Psoas muscle (tissue), 7 donors: ENCODE measurements at regions not wholly inside any gene's neighbourhood (a gene's known extent, or its start where the extent isn't known, plus 50 kb on each side); places are given as distances from the start of the nearest gene placed in this dataset.

ENCODE experiments used
- ATAC-seq, 4 donors: fragments of 200-7000 bp; cut with Tn5 transposase; one replicate each; pipeline ENCODE4 v1.9.1; 2020; ENCODE audit warnings: moderate library complexity in 3 of 4, mild to moderate bottlenecking in 2 of 4
- DNase-seq, 2 donors: peaks; one replicate each; pipeline ENCODE4 v3.0.0-alpha.2; 2020
- H3K27ac ChIP-seq: fragments of 200-600 bp; one replicate; pipeline ENCODE4 v1.8.0; 2022
- H3K27me3 ChIP-seq, 3 donors: fragments of 200-600 bp in 1 of 3; one replicate each; pipeline versions ENCODE4 v1.6.1 to v1.8.0; 2013 to 2022; ENCODE audit warnings: low read length in 2 of 3, mild to moderate bottlenecking in 2 of 3, moderate library complexity in 1 of 3; ENCODE audit not compliant: insufficient read depth in 3 of 3
- H3K36me3 ChIP-seq, 2 donors: fragments of 200-600 bp in 1 of 2; one replicate each; pipeline versions ENCODE4 v1.6.1 to v1.8.0; 2013 to 2022; ENCODE audit warnings: low read depth in 1 of 2, mild to moderate bottlenecking in 1 of 2, moderate library complexity in 1 of 2; ENCODE audit not compliant: insufficient read depth in 1 of 2
- H3K4me1 ChIP-seq: fragments of 200-600 bp; one replicate; pipeline ENCODE4 v1.8.0; 2022
- H3K4me3 ChIP-seq: fragments of 200-600 bp; one replicate; pipeline ENCODE4 v1.8.0; 2022; ENCODE audit warnings: mild to moderate bottlenecking
- H3K9me3 ChIP-seq: fragments of 200-600 bp; one replicate; pipeline ENCODE4 v1.8.0; 2022
- WGBS, 3 donors: extraction: QIAGEN DNeasy Blood & Tissue Kit; methylation state at CpG; one replicate each; pipeline versions ENCODE4 v1.1.6 to v1.1.7; 2013; 5-methylcytosine and 5-hydroxymethylcytosine counted together
- intact Hi-C, 2 donors: fragments of 100-400 bp; cut with DNase I; formaldehyde crosslinking; loops; one replicate each; pipeline versions ENCODE4 v1.11.0 to v1.14.2; 2022
- TF ChIP-seq, protein P1 (sequence below): fragments of 200-600 bp; IDR thresholded peaks from one replicate; pipeline ENCODE4 v1.8.0; 2022; ENCODE audit warnings: antibody characterized with exemption
- donor health status: healthy with polysubstance abuse.
- donor health status: DM: no; HTN: no; CAD: no; lungs with moderate emphysema.
- donor health status: Bipolar disorder and iron deficiency.
- donor health status: healthy.
- donor health status: DM: yes; HTN: yes; CAD: no.
- donor health status: DM: no; HTN: no; CAD: no.
- donor health status: DM: yes; HTN: yes; CAD: no.

DNA sequence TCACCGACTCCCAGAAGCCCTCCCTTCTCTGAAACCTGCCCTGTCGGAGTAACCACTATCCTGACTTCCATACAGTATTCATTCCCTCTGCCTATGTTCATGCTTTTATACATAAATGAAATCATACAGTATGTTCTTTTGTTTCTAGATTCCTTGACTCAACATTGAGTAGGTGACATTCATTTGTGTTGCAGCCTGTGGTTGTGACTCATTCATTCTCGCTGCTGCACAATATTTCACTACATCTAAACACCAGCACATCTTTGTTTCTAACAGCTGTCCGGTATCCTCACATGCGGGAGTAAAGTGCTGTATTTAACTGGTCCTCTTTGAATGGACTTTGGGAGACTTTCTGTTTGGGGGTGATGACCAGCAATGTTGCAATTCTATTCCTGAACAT, 135.0 kb upstream of the FOXF1 start:
- Histone ChIP-seq H3K4me1 (no peaks in the 10 kb centered on the region), H3K36me3 (no peaks in the 10 kb centered on the region), H3K9me3 (peaks cover 5% of the 10 kb centered on the region), H3K27me3 (peaks cover 0 to 7% (median 5%) of the 10 kb centered on the region in 3 donors), H3K4me3 (no peak overlapping the region), H3K27ac (no peak overlapping the region)
- ATAC-seq: no peak
- intact Hi-C loops: no loop called here
- TF ChIP-seq, protein P1, sequence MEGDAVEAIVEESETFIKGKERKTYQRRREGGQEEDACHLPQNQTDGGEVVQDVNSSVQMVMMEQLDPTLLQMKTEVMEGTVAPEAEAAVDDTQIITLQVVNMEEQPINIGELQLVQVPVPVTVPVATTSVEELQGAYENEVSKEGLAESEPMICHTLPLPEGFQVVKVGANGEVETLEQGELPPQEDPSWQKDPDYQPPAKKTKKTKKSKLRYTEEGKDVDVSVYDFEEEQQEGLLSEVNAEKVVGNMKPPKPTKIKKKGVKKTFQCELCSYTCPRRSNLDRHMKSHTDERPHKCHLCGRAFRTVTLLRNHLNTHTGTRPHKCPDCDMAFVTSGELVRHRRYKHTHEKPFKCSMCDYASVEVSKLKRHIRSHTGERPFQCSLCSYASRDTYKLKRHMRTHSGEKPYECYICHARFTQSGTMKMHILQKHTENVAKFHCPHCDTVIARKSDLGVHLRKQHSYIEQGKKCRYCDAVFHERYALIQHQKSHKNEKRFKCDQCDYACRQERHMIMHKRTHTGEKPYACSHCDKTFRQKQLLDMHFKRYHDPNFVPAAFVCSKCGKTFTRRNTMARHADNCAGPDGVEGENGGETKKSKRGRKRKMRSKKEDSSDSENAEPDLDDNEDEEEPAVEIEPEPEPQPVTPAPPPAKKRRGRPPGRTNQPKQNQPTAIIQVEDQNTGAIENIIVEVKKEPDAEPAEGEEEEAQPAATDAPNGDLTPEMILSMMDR: no peak
- no peak for DNase-seq
- WGBS, 3 donors: 80 to 86% (median 81%) methylated on average over 5 of the region's 5 CpGs

DNA sequence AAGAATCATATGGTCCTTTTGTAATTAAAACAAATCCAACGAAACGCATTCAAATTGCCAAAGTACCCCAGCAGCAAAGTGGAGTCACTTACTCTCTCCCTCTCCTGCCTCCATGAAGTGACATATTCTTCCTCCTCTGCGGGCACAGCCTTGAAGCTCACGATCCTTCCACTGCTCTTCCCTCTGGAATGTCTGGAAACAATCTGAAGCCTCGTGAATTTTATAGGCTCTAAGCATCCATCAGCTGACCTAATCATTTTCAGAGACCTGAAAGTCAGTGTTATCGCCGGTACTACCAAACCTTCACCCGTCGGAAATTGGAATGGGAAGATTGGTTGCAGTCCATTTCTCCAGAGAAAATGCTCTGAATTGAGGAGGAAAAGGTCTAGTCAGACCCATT, 134.5 kb upstream of the FOXF1 start:
- Histone ChIP-seq H3K4me3 (no peak overlapping the region), H3K27me3 (peaks cover 0 to 7% (median 5%) of the 10 kb centered on the region in 3 donors), H3K27ac (no peak overlapping the region), H3K9me3 (peaks cover 5% of the 10 kb centered on the region), H3K36me3 (no peaks in the 10 kb centered on the region), H3K4me1 (no peaks in the 10 kb centered on the region)
- TF ChIP-seq, protein P1: no peak
- intact Hi-C loops: no loop called here
- ATAC-seq: no peak
- 61 to 71% (median 71%) methylated on average over 9 of the region's 9 CpGs for WGBS, 3 donors
- DNase-seq: no peak

- Histone ChIP-seq H3K4me1 (no peaks in the 10 kb centered on the region), H3K4me3 (no peak overlapping the region), H3K27ac (no peak overlapping the region), H3K36me3 (no peaks in the 10 kb centered on the region), H3K9me3 (peaks cover 5% of the 10 kb centered on the region), H3K27me3 (peaks cover 0 to 9% (median 7%) of the 10 kb centered on the region in 3 donors)
- ATAC-seq (no peak), DNase-seq (no peak)
- TF ChIP-seq, protein P1: no peak
- 80 to 82% (median 80%) methylated on average over 4 of the region's 4 CpGs for WGBS, 3 donors
- intact Hi-C loops: no loop called here
These were observed 133.5 kb upstream of the FOXF1 start for GRCh38 chr16:86376837-86377236.

DNA sequence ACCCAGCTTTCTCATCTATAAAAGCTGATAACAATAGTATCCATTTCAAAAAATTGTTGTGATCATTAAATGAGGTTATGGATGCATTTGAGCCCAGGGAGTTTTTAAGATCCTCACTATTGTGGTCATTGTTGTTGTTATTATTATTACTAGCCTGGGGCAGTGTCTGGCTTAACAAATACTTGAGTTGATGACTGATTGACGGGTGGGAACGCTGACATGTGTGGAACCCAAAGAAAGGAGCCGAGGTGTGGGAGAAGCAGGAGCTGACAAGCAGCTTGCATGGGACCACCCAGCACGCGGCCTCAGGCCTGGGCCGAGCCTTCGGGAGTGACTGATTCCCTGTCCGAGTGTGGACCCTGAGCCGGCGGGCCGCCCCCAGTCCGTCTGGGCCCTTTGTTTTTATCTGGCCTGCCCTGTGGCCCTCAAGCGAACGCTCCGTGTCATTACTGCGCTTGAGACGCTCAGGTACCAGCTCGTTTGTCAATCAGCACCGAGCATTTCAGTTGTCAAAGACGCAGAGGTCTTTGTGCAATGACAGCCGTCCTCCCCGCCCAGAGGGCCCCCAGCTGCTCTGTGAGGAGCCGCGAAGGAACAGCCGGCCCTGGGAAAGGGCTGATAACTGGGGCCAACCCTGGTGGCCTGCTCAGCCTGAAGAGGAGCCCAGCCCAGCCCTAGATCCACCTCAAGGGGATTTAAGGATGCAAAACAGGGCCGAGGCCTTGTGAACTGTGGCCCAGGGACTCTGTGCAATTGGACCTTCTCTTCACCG, 132.9 kb upstream of the FOXF1 start:
- no peaks in the 10 kb centered on the region for H3K36me3 ChIP-seq
- peaks cover 0 to 12% (median 8%) of the 10 kb centered on the region in 3 donors for H3K27me3 ChIP-seq
- intact Hi-C loops: no loop called here
- peaks cover 5% of the 10 kb centered on the region for H3K9me3 ChIP-seq
- TF ChIP-seq, protein P1: no peak
- 65 to 69% (median 65%) methylated on average over 27 of the region's 27 CpGs for whole genome bisulfite sequencing, 3 donors
- H3K4me3 ChIP-seq: no peak overlapping the region
- H3K27ac ChIP-seq: no peak overlapping the region
- no peaks in the 10 kb centered on the region for H3K4me1 ChIP-seq
- no peak for DNase-seq
- no peak for ATAC-seq

DNA sequence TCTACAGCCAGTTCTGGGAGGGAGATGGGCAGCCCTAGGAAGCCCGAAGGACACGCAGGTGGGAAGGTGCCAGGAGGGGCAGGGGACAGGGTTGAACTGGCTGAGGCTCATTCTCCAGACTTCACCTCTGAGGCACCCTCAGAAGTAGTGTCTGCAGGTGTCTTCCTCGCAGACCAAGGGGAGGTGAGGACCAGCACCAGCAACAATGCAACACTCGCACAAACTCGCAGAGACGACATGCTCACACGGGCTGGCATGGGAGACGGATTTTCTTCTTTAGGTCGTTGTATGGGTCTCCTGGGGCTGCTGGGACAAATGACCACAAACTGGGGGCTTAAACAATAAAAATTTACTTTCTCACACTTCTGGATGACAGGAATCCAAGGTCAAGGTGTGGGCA, 132.2 kb upstream of the FOXF1 start:
- H3K36me3 ChIP-seq: no peaks in the 10 kb centered on the region
- H3K4me1 ChIP-seq: no peaks in the 10 kb centered on the region
- ATAC-seq (no peak), DNase-seq (no peak)
- H3K9me3 ChIP-seq: peaks cover 5% of the 10 kb centered on the region
- TF ChIP-seq, protein P1: no peak
- intact Hi-C loops: no loop called here
- H3K27ac ChIP-seq: no peak overlapping the region
- H3K4me3 ChIP-seq: no peak overlapping the region
- H3K27me3 ChIP-seq: peaks cover 0 to 17% (median 4%) of the 10 kb centered on the region in 3 donors
- WGBS, 3 donors: 81 to 83% (median 81%) methylated on average over 9 of the region's 9 CpGs
